K562 (cell line): ENCODE measurements at regions not wholly inside any gene's neighbourhood (a gene's known extent, or its start where the extent isn't known, plus 50 kb on each side); places are given as distances from the start of the nearest gene placed in this dataset.

Experiments
- ARID2 ChIP-seq: fragments of 450-650 bp; IDR thresholded peaks from 2 replicates; pipeline ENCODE4 v1.6.1; 2017; ENCODE audit warnings: antibody characterized with exemption, mild to moderate bottlenecking
- CTBP1 ChIP-seq: fragments of 450-650 bp; IDR thresholded peaks from 2 replicates; pipeline ENCODE4 v1.6.1; 2016; ENCODE audit warnings: borderline replicate concordance
- KLF1 ChIP-seq: fragments of 450-650 bp; IDR thresholded peaks from 2 replicates; pipeline ENCODE4 v1.6.1; 2016; ENCODE audit warnings: missing genetic modification characterization, missing compliant biosample characterization
- MCM7 ChIP-seq, 2 experiments: fragments of 450-650 bp; IDR thresholded peaks; 2 replicates each; pipeline ENCODE4 v1.6.1; 2016 to 2018
- MNT ChIP-seq, 2 experiments: fragments of 450-650 bp; conservative IDR thresholded peaks; 2 replicates each; pipeline ENCODE4 v1.6.1; 2017; ENCODE audit warnings: mild to moderate bottlenecking in 2 of 2, moderate library complexity in 2 of 2
- NCOR1 ChIP-seq: fragments of 450-650 bp; IDR thresholded peaks from 2 replicates; pipeline ENCODE4 v1.6.1; 2016; ENCODE audit warnings: mild to moderate bottlenecking, moderate library complexity
- NELFE ChIP-seq: IDR thresholded peaks from 2 replicates; pipeline ENCODE4 v1.6.1; 2011; ENCODE audit warnings: mild to moderate bottlenecking; ENCODE audit not compliant: insufficient read depth, insufficient read length
- POLR2A ChIP-seq: fragments of 450-650 bp; conservative IDR thresholded peaks from 2 replicates; pipeline ENCODE4 v1.6.1; 2016
- PRMT5 ChIP-seq: sonication (generic); formaldehyde crosslinking; IDR thresholded peaks from 2 replicates; pipeline ENCODE4 v1.5.0; 2020; ENCODE audit warnings: missing genetic modification reagents
- SMARCB1 ChIP-seq: IDR thresholded peaks from 2 replicates; pipeline ENCODE4 v1.6.1; 2011; ENCODE audit warnings: improper control_type of control experiment, low read depth; ENCODE audit not compliant: insufficient read length
- SREBF1 ChIP-seq: fragments of 150-350 bp; IDR thresholded peaks from 2 replicates; pipeline ENCODE4 v1.6.1; 2014; ENCODE audit warnings: antibody characterized with exemption, low read depth, low read length, borderline replicate concordance
- ZNF143 ChIP-seq: sonication (generic); formaldehyde crosslinking; IDR thresholded peaks from 2 replicates; pipeline ENCODE4 v1.9.0; 2022; ENCODE audit warnings: mild to moderate bottlenecking, missing genetic modification reagents
- ZNF175 ChIP-seq: fragments of 200-800 bp; sonication (Bioruptor generic); IDR thresholded peaks from 2 replicates; pipeline ENCODE4 v1.6.1; 2016; ENCODE audit warnings: low read depth, mild to moderate bottlenecking, missing genetic modification characterization, missing compliant biosample characterization
- ZNF239 ChIP-seq: fragments of 250-450 bp; sonication (Bioruptor Pico); IDR thresholded peaks from 2 replicates; pipeline ENCODE4 v1.4.0; 2020; ENCODE audit warnings: mild to moderate bottlenecking
- TF ChIP-seq, protein P1 (sequence below), 2 experiments: fragments of 450-650 bp; IDR thresholded peaks; 2 replicates each; pipeline ENCODE4 v1.6.1; 2016
- TF ChIP-seq, protein P2 (sequence below), 2 experiments: IDR thresholded peaks in 1 of 2; conservative IDR thresholded peaks in 1 of 2; 2 replicates each; pipeline ENCODE4 v1.6.1; 2016; ENCODE audit warnings: low read depth in 2 of 2, mild to moderate bottlenecking in 1 of 2, missing compliant biosample characterization in 1 of 2, missing genetic modification characterization in 1 of 2, moderate library complexity in 1 of 2
- TF ChIP-seq, protein P3 (sequence below): IDR thresholded peaks from 2 replicates; pipeline ENCODE4 v1.6.1; 2012; ENCODE audit warnings: low read depth, low read length, improper control_type of control experiment, borderline replicate concordance
- TF ChIP-seq, protein P4 (sequence below): IDR thresholded peaks from 2 replicates; pipeline ENCODE4 v1.6.1; 2011; ENCODE audit not compliant: insufficient read length; ENCODE audit errors: extremely low read depth

DNA sequence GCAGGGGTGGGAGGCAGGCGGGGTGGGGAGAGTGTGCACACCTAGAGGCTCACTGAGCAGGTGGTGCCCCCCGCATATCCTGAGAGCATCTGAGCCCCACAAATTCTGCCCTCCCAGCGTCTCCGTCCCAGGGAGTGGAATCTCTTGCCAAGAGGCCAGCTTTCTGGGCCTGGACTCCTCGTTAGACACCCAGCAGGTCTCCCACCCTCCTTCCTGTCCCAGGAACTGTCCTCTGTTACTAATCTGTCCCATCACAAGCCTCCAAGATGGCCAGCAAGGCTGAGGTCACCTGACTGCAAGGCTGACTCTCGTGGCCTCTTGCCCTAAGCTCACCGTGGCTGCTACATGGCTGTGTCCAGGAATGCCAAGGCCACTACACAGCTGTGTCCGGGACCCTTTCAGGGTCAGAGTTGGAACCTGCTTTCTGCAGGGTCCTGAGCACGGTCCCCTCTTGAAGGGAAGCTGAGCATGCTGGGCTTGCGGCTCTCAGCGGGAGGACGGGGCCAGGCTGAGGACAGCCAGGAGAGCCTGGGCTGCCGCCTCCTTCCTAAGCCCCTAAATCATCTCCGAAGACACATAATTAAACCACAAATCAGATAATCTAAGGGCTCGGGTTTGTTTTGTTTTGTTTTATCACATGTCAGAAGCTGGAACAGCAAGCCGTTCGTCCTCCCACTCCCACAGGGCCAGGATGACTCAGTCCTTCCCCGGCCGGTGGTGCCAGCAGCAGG is 1327.3 kb downstream of the TBC1D22A start (continued):
- TF ChIP-seq, protein P1, sequence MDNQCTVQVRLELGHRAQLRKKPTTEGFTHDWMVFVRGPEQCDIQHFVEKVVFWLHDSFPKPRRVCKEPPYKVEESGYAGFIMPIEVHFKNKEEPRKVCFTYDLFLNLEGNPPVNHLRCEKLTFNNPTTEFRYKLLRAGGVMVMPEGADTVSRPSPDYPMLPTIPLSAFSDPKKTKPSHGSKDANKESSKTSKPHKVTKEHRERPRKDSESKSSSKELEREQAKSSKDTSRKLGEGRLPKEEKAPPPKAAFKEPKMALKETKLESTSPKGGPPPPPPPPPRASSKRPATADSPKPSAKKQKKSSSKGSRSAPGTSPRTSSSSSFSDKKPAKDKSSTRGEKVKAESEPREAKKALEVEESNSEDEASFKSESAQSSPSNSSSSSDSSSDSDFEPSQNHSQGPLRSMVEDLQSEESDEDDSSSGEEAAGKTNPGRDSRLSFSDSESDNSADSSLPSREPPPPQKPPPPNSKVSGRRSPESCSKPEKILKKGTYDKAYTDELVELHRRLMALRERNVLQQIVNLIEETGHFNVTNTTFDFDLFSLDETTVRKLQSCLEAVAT (IDR thresholded peaks at IDR 0.05) = no peak
- TF ChIP-seq SMARCB1 (no peak), ARID2 (no peak), MCM7 (IDR thresholded peaks at IDR 0.05) (no peak), POLR2A (no peak), CTBP1 (no peak), SREBF1 (no peak), ZNF175 (no peak), ZNF239 (CRISPR knock-in tag) (no peak), KLF1 (no peak), MNT (conservative IDR thresholded peaks at IDR 0.05) (no peak), PRMT5 (CRISPR knock-in tag) (no peak), NELFE (no peak), NCOR1 (no peak), ZNF143 (CRISPR knock-in tag) (no peak)
- TF ChIP-seq, protein P2, sequence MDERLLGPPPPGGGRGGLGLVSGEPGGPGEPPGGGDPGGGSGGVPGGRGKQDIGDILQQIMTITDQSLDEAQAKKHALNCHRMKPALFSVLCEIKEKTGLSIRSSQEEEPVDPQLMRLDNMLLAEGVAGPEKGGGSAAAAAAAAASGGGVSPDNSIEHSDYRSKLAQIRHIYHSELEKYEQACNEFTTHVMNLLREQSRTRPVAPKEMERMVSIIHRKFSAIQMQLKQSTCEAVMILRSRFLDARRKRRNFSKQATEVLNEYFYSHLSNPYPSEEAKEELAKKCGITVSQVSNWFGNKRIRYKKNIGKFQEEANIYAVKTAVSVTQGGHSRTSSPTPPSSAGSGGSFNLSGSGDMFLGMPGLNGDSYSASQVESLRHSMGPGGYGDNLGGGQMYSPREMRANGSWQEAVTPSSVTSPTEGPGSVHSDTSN (CRISPR knock-in tag; IDR thresholded peaks at IDR 0.05; ENCODE audit: low read depth) = no peak
- TF ChIP-seq, protein P2 (tag; conservative IDR thresholded peaks at IDR 0.05; ENCODE audit: low read depth) = peak; percentile 65
- TF ChIP-seq, protein P3, sequence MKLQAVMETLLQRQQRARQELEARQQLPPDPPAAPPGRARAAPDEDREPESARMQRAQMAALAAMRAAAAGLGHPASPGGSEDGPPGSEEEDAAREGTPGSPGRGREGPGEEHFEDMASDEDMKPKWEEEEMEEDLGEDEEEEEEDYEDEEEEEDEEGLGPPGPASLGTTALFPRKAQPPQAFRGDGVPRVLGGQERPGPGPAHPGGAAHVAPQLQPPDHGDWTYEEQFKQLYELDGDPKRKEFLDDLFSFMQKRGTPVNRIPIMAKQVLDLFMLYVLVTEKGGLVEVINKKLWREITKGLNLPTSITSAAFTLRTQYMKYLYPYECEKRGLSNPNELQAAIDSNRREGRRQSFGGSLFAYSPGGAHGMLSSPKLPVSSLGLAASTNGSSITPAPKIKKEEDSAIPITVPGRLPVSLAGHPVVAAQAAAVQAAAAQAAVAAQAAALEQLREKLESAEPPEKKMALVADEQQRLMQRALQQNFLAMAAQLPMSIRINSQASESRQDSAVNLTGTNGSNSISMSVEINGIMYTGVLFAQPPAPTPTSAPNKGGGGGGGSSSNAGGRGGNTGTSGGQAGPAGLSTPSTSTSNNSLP = no peak
- TF ChIP-seq, protein P4, sequence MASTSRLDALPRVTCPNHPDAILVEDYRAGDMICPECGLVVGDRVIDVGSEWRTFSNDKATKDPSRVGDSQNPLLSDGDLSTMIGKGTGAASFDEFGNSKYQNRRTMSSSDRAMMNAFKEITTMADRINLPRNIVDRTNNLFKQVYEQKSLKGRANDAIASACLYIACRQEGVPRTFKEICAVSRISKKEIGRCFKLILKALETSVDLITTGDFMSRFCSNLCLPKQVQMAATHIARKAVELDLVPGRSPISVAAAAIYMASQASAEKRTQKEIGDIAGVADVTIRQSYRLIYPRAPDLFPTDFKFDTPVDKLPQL = no peak
